ENCODE measurements at regions not wholly inside any gene's neighbourhood (a gene's known extent, or its start where the extent isn't known, plus 50 kb on each side); places are given as distances from the start of the nearest gene placed in this dataset.

DNA sequence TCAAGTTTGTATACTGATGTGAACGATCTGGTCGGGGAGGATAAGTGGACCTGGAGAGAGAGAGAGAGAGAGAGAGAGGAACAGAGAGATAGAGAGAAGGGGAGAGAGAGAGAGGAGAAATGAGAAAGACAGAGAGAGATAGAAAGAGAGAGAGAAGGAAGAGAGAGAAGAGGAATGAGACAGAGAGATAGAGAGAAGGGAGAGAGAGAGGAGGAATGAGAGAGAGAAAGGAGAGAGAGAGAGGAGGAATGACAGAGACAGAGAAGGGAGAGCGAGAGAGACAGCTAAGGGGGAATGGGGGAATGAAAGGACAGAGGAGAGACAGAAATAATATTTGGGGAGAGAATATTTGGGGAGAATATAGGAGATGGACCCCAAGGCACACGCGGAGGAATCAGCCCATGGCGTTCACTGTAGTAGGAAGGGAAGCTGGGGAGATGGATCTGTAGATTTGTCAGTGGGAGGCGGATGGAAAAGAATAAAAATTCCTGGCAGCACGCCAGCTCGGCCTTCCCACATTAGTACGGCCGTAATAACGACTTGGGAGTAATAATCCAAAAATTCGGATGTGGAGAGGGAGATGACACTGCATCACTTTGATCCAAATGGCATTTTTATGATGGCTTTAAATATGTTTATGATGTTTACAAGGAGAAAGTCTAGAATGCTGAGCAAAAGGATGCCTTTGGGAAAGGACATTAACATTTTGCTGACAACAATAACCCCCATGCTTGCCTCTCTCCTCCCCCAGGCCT is 159.8 kb upstream of the KCNJ6 start (continued):
- no peak for TF ChIP-seq ZNF639 (tag by site-specific recombination; IDR thresholded peaks at IDR 0.05)
- TF ChIP-seq ZNF391 (tag by site-specific recombination; IDR thresholded peaks at IDR 0.05; ENCODE audit: borderline replicate concordance, low read depth), result no peak
- TF ChIP-seq IKZF3 (tag by site-specific recombination; IDR thresholded peaks at IDR 0.05), result no peak
- TF ChIP-seq, protein P1, sequence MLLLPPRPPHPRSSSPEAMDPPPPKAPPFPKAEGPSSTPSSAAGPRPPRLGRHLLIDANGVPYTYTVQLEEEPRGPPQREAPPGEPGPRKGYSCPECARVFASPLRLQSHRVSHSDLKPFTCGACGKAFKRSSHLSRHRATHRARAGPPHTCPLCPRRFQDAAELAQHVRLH (tag by site-specific recombination; IDR thresholded peaks at IDR 0.05), result no peak
- TF ChIP-seq ZNF24 (tag by site-specific recombination; IDR thresholded peaks at IDR 0.05), result no peak
- peak; percentile 66; the same call in 1 of the 2 replicates for TF ChIP-seq ZNF366 (tag by site-specific recombination; conservative IDR thresholded peaks at IDR 0.05)
- no peak for TF ChIP-seq ZNF529 (tag by site-specific recombination; IDR thresholded peaks at IDR 0.05; ENCODE audit: insufficient replicate concordance)
- 0 out of 2 replicates have a peak, but pooled peaks have one; percentile 22 for TF ChIP-seq ZNF521 (tag by site-specific recombination; IDR thresholded peaks at IDR 0.05)
- TF ChIP-seq GFI1B (tag by site-specific recombination; IDR thresholded peaks at IDR 0.05), result no peak
- no peak for TF ChIP-seq ZNF426 (tag by site-specific recombination; IDR thresholded peaks at IDR 0.05)
- no peak for TF ChIP-seq ZNF624 (tag by site-specific recombination; IDR thresholded peaks at IDR 0.05)
- TF ChIP-seq ZNF596 (tag by site-specific recombination; IDR thresholded peaks at IDR 0.05), result peak; percentile 80; the same call in 1 of the 2 replicates
- no peak for TF ChIP-seq SP2 (tag by site-specific recombination; IDR thresholded peaks at IDR 0.05)

DNA sequence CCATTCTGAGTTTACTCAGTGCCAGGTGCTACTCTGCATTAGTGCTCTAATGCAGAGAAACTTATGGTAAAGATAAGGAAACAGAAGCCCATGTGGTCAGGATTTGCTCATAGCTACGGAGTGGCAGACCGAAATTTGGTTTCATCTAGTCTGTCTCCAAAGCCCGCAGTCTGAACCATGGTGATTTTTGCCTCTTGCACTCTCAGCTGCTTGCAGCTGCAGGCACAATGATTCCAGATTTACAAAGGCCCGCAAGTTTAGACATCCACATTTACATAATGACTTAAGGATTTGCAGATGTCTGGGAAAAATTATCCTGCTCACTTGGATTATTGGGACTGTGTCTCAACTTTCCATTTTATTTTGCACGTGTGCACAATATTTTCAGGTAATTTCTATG is 161.3 kb upstream of the KCNJ6 start:
- Histone ChIP-seq H3K36me3 (ENCODE audit: control insufficient read depth in 2 of 2, insufficient read depth in 1 of 2, low read length in 2 of 2) (no peaks in the 10 kb centered on the region), H3K27ac (ENCODE audit: extremely low read depth, low read depth, low read length) (no peak overlapping the region), H3K4me3 (ENCODE audit: low read depth, low read length) (no peak overlapping the region), H3K9me3 (ENCODE audit: control insufficient read depth, insufficient read depth, low read depth, low read length) (no peaks in the 10 kb centered on the region), H3K4me1 (ENCODE audit: control insufficient read depth, insufficient read depth, low read length) (no peaks in the 10 kb centered on the region)
- ChIA-PET CTCF (interaction anchor here (0.6 to 0.7 kb wide), 2 partner anchors 39 to 280 kb away, joined by 3 read pairs; no protein-coding TSS in a partner anchor), POLR2A (no interaction called here)
- no peak for TF ChIP-seq ZNF473 (tag by site-specific recombination; IDR thresholded peaks at IDR 0.05)
- TF ChIP-seq ZBTB48 (tag by site-specific recombination; IDR thresholded peaks at IDR 0.05), result no peak
- no peak for TF ChIP-seq OVOL3 (tag by site-specific recombination; IDR thresholded peaks at IDR 0.05)
- TF ChIP-seq, protein P2, sequence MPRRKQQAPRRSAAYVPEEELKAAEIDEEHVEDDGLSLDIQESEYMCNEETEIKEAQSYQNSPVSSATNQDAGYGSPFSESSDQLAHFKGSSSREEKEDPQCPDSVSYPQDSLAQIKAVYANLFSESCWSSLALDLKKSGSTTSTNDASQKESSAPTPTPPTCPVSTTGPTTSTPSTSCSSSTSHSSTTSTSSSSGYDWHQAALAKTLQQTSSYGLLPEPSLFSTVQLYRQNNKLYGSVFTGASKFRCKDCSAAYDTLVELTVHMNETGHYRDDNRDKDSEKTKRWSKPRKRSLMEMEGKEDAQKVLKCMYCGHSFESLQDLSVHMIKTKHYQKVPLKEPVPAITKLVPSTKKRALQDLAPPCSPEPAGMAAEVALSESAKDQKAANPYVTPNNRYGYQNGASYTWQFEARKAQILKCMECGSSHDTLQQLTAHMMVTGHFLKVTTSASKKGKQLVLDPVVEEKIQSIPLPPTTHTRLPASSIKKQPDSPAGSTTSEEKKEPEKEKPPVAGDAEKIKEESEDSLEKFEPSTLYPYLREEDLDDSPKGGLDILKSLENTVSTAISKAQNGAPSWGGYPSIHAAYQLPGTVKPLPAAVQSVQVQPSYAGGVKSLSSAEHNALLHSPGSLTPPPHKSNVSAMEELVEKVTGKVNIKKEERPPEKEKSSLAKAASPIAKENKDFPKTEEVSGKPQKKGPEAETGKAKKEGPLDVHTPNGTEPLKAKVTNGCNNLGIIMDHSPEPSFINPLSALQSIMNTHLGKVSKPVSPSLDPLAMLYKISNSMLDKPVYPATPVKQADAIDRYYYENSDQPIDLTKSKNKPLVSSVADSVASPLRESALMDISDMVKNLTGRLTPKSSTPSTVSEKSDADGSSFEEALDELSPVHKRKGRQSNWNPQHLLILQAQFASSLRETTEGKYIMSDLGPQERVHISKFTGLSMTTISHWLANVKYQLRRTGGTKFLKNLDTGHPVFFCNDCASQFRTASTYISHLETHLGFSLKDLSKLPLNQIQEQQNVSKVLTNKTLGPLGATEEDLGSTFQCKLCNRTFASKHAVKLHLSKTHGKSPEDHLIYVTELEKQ (tag by site-specific recombination; IDR thresholded peaks at IDR 0.05; ENCODE audit: borderline replicate concordance), result no peak

GRCh38 chr21:38080888-38081287 is 164.6 kb upstream of the KCNJ6 start:
- ChIA-PET POLR2A (no interaction called here), CTCF (no interaction called here)
- Histone ChIP-seq H3K27ac (ENCODE audit: extremely low read depth, low read depth, low read length) (no peak overlapping the region), H3K36me3 (ENCODE audit: control insufficient read depth in 2 of 2, insufficient read depth in 1 of 2, low read length in 2 of 2) (no peaks in the 10 kb centered on the region), H3K4me1 (ENCODE audit: control insufficient read depth, insufficient read depth, low read length) (no peaks in the 10 kb centered on the region), H3K4me3 (ENCODE audit: low read depth, low read length) (no peak overlapping the region), H3K9me3 (ENCODE audit: control insufficient read depth, insufficient read depth, low read depth, low read length) (no peaks in the 10 kb centered on the region)
- TF ChIP-seq ZNF629 (tag by site-specific recombination; IDR thresholded peaks at IDR 0.05) (no peak), ZBTB48 (tag by site-specific recombination; IDR thresholded peaks at IDR 0.05) (no peak), ZBTB7A (tag by site-specific recombination; IDR thresholded peaks at IDR 0.05; ENCODE audit: low read depth) (no peak), ZNF311 (tag by site-specific recombination; IDR thresholded peaks at IDR 0.05; ENCODE audit: borderline replicate concordance) (no peak), GLI2 (tag by site-specific recombination; IDR thresholded peaks at IDR 0.05; ENCODE audit: borderline replicate concordance, low read depth) (no peak), ZFP69B (tag by site-specific recombination; IDR thresholded peaks at IDR 0.05) (no peak), ZNF791 (tag by site-specific recombination; IDR thresholded peaks at IDR 0.05) (no peak)
